Esophagus (tissue), 2 donors: ENCODE measurements at regions not wholly inside any gene's neighbourhood (a gene's known extent, or its start where the extent isn't known, plus 50 kb on each side); places are given as distances from the start of the nearest gene placed in this dataset.

ENCODE experiments used
- H3K27ac ChIP-seq, 2 donors: one replicate each; pipeline ENCODE4 v1.5.1; 2013; ENCODE audit warnings: low read depth in 2 of 2, mild to moderate bottlenecking in 2 of 2, inconsistent platforms in 1 of 2, low read length in 1 of 2, moderate library complexity in 1 of 2
- H3K27me3 ChIP-seq, 2 donors: one replicate each; pipeline ENCODE4 v1.6.1; 2013; ENCODE audit warnings: low read length in 2 of 2, control low read depth in 1 of 2, mild to moderate bottlenecking in 1 of 2; ENCODE audit not compliant: insufficient read depth in 2 of 2, control insufficient read depth in 1 of 2
- H3K36me3 ChIP-seq, 2 donors: one replicate each; pipeline ENCODE4 v1.6.1; 2013; ENCODE audit warnings: low read length in 1 of 2; ENCODE audit not compliant: control insufficient read depth in 2 of 2, insufficient read depth in 2 of 2
- H3K4me1 ChIP-seq, 2 donors: one replicate each; pipeline ENCODE4 v1.6.1; 2013; ENCODE audit warnings: low read length in 1 of 2; ENCODE audit not compliant: control insufficient read depth in 2 of 2, insufficient read depth in 2 of 2
- H3K4me3 ChIP-seq, 2 donors: one replicate each; pipeline ENCODE4 v1.5.1; 2013; ENCODE audit warnings: low read length in 2 of 2, mild to moderate bottlenecking in 2 of 2, low read depth in 1 of 2, moderate library complexity in 1 of 2
- H3K9me3 ChIP-seq, 2 donors: one replicate each; pipeline ENCODE4 v1.6.1; 2013; ENCODE audit warnings: mild to moderate bottlenecking in 2 of 2, low read depth in 1 of 2, low read length in 1 of 2, moderate library complexity in 1 of 2; ENCODE audit not compliant: control insufficient read depth in 2 of 2, insufficient read depth in 1 of 2
- WGBS, 2 donors: extraction: QIAGEN DNeasy Blood & Tissue Kit; methylation state at CpG; one replicate each; pipeline ENCODE4 v1.1.7; 2013; 5-methylcytosine and 5-hydroxymethylcytosine counted together
- donor health status: healthy with polysubstance abuse.
- donor health status: Bipolar disorder and iron deficiency.

- H3K4me1 ChIP-seq: no peaks in the 10 kb centered on the region
- no peaks in the 10 kb centered on the region for H3K27me3 ChIP-seq
- no peaks in the 10 kb centered on the region for H3K9me3 ChIP-seq
- no peak overlapping the region for H3K4me3 ChIP-seq
- no peaks in the 10 kb centered on the region for H3K36me3 ChIP-seq
- WGBS, 2 donors: 55 to 62% methylated on average over 2 of the region's 2 CpGs
- H3K27ac ChIP-seq: no peak overlapping the region
Measured at GRCh38 chr13:83311886-83312577, 570.2 kb downstream of the SLITRK1 start.

DNA sequence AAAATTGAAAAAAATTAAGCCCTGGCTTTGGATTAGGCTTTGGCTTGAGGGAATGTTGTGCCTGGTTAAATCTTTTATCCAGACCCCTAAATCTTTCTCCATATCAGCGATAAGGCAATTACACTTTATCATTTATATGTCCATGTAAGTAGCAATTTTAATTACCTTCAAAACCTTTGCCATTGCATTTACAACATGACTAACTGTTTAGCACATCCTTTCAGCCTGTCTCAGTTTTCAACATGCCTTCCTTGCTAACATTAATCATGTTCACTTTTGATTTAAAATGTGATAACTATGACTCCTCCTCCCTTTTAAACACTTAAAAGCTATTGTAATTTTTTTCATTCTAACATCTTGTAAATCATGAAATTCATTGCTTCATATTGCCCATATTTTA is 583.7 kb downstream of the SLITRK1 start:
- 96 to 100% methylated on average over 1 of the region's 1 CpG for WGBS, 2 donors
- Histone ChIP-seq H3K36me3 (no peaks in the 10 kb centered on the region), H3K27ac (no peak overlapping the region), H3K27me3 (no peaks in the 10 kb centered on the region), H3K9me3 (no peaks in the 10 kb centered on the region), H3K4me1 (no peaks in the 10 kb centered on the region), H3K4me3 (no peak overlapping the region)

- Histone ChIP-seq H3K27ac (no peak overlapping the region), H3K4me1 (no peaks in the 10 kb centered on the region), H3K4me3 (no peak overlapping the region), H3K27me3 (no peaks in the 10 kb centered on the region), H3K9me3 (no peaks in the 10 kb centered on the region), H3K36me3 (no peaks in the 10 kb centered on the region)
- WGBS, 2 donors: 78% methylated on average over 8 of the region's 8 CpGs
Measured at GRCh38 chr13:83297586-83298290, 584.5 kb downstream of the SLITRK1 start.

DNA sequence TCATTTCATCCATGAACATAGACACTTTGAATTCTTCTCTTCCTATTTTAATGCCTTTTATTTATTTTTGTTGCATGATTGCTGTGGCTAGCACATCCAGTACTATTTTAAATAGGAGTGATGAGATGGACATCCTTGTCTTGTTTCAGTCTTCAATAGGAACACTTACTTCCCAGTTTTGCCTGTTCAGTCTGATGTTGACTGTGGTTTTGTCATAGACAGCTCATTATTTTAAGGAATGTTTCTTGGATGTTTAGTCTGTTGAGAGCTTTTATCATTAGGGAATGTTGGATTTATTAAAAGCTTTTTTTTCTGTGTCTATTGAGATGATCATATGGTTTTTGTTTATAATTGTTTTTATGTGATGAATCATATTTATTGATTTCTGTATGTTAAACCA is 586.6 kb downstream of the SLITRK1 start:
- Histone ChIP-seq H3K4me1 (no peaks in the 10 kb centered on the region), H3K27ac (no peak overlapping the region), H3K4me3 (no peak overlapping the region), H3K36me3 (no peaks in the 10 kb centered on the region), H3K27me3 (no peaks in the 10 kb centered on the region), H3K9me3 (no peaks in the 10 kb centered on the region)

DNA sequence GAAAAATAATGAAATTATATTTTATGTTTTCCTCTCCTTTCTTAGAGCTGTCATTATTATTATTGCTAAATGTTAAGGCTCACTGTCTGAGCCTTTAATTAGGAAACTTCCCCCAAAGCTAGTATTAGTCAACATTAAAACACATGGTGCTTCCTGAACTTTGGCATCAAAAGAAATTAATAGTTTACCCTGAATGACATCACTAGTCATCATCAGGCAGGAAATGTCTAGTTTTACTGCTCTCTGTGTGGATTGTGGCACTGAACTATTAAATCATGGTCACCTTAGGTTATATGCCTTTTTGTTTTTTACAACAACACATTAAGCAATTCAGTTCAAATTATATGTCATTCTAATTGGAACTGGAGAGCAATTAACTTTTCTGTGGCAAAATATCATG is 595.5 kb downstream of the SLITRK1 start:
- H3K9me3 ChIP-seq: no peaks in the 10 kb centered on the region
- H3K4me3 ChIP-seq: no peak overlapping the region
- no peaks in the 10 kb centered on the region for H3K36me3 ChIP-seq
- no peak overlapping the region for H3K27ac ChIP-seq
- no peaks in the 10 kb centered on the region for H3K4me1 ChIP-seq
- no peaks in the 10 kb centered on the region for H3K27me3 ChIP-seq

- Histone ChIP-seq H3K9me3 (no peaks in the 10 kb centered on the region), H3K4me3 (no peak overlapping the region), H3K27ac (no peak overlapping the region), H3K4me1 (no peaks in the 10 kb centered on the region), H3K36me3 (no peaks in the 10 kb centered on the region), H3K27me3 (no peaks in the 10 kb centered on the region)
- WGBS, 2 donors: 66 to 72% methylated on average over 1 of the region's 1 CpG
Measured at GRCh38 chr13:83281654-83282053, 600.6 kb downstream of the SLITRK1 start.

GRCh38 chr13:83274679-83275078 is 607.6 kb downstream of the SLITRK1 start:
- Histone ChIP-seq H3K36me3 (no peaks in the 10 kb centered on the region), H3K4me1 (no peaks in the 10 kb centered on the region), H3K4me3 (no peak overlapping the region), H3K27me3 (no peaks in the 10 kb centered on the region), H3K9me3 (no peaks in the 10 kb centered on the region), H3K27ac (no peak overlapping the region)

DNA sequence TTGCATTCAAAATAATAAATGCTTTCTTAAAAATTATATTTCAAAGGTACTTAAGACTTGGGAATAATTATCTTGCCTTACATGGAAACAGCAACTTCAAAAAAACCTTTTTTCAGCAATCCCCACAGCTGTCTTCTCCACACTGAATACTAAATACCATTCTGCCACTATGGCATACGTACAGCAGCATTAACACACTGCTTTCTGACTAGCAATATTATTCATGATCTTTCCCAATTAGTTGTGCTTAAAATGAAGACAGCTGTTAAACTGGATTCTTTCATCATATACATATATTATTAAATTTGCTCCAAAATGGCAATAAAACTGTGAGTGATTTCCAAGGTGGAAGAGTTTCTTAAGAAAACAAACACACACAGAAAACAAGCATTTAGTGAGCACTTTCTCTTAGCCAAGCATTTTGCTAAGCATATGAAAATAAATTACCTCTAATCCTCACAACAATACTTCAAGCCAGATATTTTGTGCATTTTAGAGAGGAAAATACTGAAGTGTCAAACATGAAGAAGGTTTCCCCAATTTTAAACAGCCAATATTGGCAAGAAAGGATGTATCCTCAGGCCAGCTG is 609.5 kb downstream of the SLITRK1 start:
- Histone ChIP-seq H3K4me1 (no peaks in the 10 kb centered on the region), H3K36me3 (no peaks in the 10 kb centered on the region), H3K4me3 (no peak overlapping the region), H3K27me3 (no peaks in the 10 kb centered on the region), H3K27ac (no peak overlapping the region), H3K9me3 (no peaks in the 10 kb centered on the region)
- WGBS, 2 donors: 64 to 65% methylated on average over 1 of the region's 1 CpG

DNA sequence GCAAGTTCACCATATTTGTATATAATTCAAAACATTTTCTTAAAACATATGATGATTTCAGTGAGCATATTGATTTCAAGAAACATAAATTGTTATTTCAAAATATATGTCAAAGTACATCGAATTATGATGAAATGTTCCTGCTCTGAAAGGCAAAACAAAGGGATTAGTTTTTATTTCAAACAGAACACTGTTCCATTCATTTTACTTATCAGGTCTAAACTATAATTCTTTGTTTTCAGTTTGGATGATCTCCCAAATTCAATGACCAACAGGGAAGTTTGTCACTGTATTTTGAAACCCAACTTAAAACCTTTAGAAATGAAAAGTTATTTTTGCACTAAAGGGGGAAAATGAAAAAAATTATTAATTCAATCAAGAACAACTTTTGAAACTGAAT is 610.2 kb downstream of the SLITRK1 start:
- no peaks in the 10 kb centered on the region for H3K9me3 ChIP-seq
- no peaks in the 10 kb centered on the region for H3K4me1 ChIP-seq
- no peaks in the 10 kb centered on the region for H3K36me3 ChIP-seq
- 51 to 58% methylated on average over 1 of the region's 1 CpG for WGBS, 2 donors
- H3K27ac ChIP-seq: no peak overlapping the region
- H3K4me3 ChIP-seq: no peak overlapping the region
- no peaks in the 10 kb centered on the region for H3K27me3 ChIP-seq

DNA sequence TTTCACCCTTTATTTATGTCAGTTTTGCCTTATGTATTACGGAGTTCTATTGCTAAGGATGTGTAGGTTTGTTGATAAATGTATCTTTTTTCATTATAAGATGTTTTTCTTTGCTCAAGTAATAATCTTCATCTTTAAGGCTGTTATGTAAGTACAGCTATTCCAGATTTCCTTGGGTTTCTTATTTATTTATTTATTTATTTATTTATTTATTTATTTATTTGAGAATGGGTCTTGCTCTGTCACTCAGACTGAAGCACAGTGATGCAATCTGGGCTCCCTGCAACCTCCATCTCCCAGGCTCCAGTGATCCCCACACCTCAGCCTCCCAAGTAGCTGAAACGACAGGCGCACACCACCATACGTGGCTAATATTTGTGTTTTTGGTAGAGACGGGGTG is 617.0 kb downstream of the SLITRK1 start:
- Histone ChIP-seq H3K36me3 (no peaks in the 10 kb centered on the region), H3K27me3 (no peaks in the 10 kb centered on the region), H3K9me3 (no peaks in the 10 kb centered on the region), H3K4me3 (no peak overlapping the region), H3K4me1 (no peaks in the 10 kb centered on the region), H3K27ac (no peak overlapping the region)
- 63 to 77% methylated on average over 5 of the region's 5 CpGs for WGBS, 2 donors
